ENCODE measurements at regions not wholly inside any gene's neighbourhood (a gene's known extent, or its start where the extent isn't known, plus 50 kb on each side); places are given as distances from the start of the nearest gene placed in this dataset.

DNA sequence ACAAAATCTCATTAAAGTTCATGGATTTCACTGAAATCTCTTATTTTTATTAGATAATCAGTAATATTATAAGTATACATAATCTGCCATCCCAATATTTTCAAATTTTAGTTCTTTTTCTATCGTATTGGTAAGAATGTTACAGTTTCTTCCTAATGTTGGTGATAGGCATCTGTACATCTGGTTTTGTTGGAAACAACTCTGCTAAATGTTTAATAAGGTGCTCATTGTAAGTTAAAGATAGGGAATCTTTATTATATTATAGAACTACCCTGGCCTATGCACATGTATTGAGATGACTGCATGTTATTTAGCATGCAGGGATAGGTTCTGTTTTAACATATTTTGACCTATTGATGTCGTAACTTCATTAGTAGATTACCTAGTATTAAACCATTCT is 188.6 kb upstream of the PRPS1L1 start:
- H3K36me3 ChIP-seq (ENCODE audit: insufficient read depth, low read length): no peaks in the 10 kb centered on the region
- no peaks in the 10 kb centered on the region for H3K9me3 ChIP-seq (ENCODE audit: low read length)
- H3K4me3 ChIP-seq (ENCODE audit: low read depth, low read length, poor library complexity, severe bottlenecking): no peak overlapping the region
- CTCF ChIA-PET (ENCODE audit: unreplicated experiment): no interaction called here
- intact Hi-C loops (cut with micrococcal nuclease; ENCODE audit: unreplicated experiment): no loop called here
- no peak overlapping the region for H2AFZ ChIP-seq (ENCODE audit: low read length)
- no peaks in the 10 kb centered on the region for H3K79me2 ChIP-seq (ENCODE audit: insufficient read depth, low read depth, low read length)
- H4K20me1 ChIP-seq (ENCODE audit: insufficient read depth, low read length): no peaks in the 10 kb centered on the region
- H3K27ac ChIP-seq (ENCODE audit: low read depth, low read length, poor library complexity, severe bottlenecking): no peak overlapping the region
- TF ChIP-seq EZH2phosphoT487 (IDR thresholded peaks at IDR 0.05; ENCODE audit: borderline replicate concordance, low read depth, low read length): no peak
- TF ChIP-seq, protein P1, sequence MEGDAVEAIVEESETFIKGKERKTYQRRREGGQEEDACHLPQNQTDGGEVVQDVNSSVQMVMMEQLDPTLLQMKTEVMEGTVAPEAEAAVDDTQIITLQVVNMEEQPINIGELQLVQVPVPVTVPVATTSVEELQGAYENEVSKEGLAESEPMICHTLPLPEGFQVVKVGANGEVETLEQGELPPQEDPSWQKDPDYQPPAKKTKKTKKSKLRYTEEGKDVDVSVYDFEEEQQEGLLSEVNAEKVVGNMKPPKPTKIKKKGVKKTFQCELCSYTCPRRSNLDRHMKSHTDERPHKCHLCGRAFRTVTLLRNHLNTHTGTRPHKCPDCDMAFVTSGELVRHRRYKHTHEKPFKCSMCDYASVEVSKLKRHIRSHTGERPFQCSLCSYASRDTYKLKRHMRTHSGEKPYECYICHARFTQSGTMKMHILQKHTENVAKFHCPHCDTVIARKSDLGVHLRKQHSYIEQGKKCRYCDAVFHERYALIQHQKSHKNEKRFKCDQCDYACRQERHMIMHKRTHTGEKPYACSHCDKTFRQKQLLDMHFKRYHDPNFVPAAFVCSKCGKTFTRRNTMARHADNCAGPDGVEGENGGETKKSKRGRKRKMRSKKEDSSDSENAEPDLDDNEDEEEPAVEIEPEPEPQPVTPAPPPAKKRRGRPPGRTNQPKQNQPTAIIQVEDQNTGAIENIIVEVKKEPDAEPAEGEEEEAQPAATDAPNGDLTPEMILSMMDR (conservative IDR thresholded peaks at IDR 0.05; ENCODE audit: low read length): no peak
- H3K4me1 ChIP-seq (ENCODE audit: insufficient read depth, low read length, poor library complexity, severe bottlenecking): no peaks in the 10 kb centered on the region
- H3K9me2 ChIP-seq (ENCODE audit: insufficient read depth, low read length): no peaks in the 10 kb centered on the region
- H3K4me2 ChIP-seq (ENCODE audit: low read length): no peak overlapping the region
- POLR2A ChIA-PET: no interaction called here
- DNase-seq (ENCODE audit: low spot score): no peak
- BruUV-seq (replicated peaks): no TSS peak

DNA sequence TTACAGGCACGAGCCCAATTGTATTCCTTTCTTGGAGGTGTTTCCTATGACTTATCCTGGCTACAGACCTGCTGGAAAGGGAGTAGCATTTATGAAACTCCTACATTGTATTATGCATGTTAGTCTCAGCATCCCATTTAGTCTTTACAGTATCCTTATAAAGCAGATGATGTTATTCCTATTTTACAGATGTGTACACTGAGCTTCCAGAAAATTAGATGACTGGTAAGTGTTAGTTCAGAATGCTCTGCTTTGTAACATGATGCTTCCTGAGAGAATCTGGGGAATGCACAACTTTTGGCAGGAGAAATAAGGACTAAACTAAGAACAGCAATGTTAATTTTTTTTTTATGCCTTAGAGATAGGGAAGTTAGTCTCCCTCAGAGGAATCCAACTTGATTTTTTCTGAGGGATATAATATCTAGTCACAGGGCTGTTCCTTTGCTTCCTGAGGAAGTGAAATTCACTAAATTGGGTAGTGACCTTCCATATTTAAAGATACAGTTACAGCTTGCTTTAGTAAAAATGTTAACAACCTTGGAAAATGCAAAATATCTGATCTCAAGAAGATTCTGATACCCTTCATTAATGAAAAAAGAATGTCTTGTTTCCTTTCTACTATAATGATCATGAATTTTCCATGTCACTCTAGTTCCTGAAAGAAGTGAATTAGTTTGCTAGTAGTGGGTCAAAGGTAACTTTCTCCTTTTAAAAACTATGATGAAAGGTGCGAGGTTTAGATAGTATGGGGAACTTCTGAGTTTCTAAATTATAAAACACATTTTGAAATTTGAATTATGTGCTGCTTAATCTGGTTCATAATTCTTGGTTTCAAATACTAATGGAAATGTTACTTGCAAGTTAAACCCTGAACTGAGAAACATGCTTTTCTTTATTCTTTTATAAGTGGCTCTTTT is 194.0 kb upstream of the PRPS1L1 start:
- BruUV-seq (replicated peaks): no TSS peak
- no peaks in the 10 kb centered on the region for H3K9me2 ChIP-seq (ENCODE audit: insufficient read depth, low read length)
- intact Hi-C loops (cut with micrococcal nuclease; ENCODE audit: unreplicated experiment): no loop called here
- H3K79me2 ChIP-seq (ENCODE audit: insufficient read depth, low read depth, low read length): no peaks in the 10 kb centered on the region; the same call in 1 of the 2 replicates
- no peak overlapping the region for H3K4me2 ChIP-seq (ENCODE audit: low read length)
- CTCF ChIA-PET (ENCODE audit: unreplicated experiment): no interaction called here
- POLR2A ChIA-PET: interaction anchor here (0.8 to 1.2 kb wide), 2 partner anchors 21 to 1873 kb away, joined by 3 read pairs; no protein-coding TSS in a partner anchor
- H3K36me3 ChIP-seq (ENCODE audit: insufficient read depth, low read length): no peaks in the 10 kb centered on the region
- no peaks in the 10 kb centered on the region for H3K9me3 ChIP-seq (ENCODE audit: low read length)
- H3K27ac ChIP-seq (ENCODE audit: low read depth, low read length, poor library complexity, severe bottlenecking): no peak overlapping the region
- H3K4me1 ChIP-seq (ENCODE audit: insufficient read depth, low read length, poor library complexity, severe bottlenecking): no peaks in the 10 kb centered on the region
- no peaks in the 10 kb centered on the region for H4K20me1 ChIP-seq (ENCODE audit: insufficient read depth, low read length)
- TF ChIP-seq, protein P1 (conservative IDR thresholded peaks at IDR 0.05; ENCODE audit: low read length): no peak
- no peak for TF ChIP-seq EZH2phosphoT487 (IDR thresholded peaks at IDR 0.05; ENCODE audit: borderline replicate concordance, low read depth, low read length)
- no peak overlapping the region for H3K4me3 ChIP-seq (ENCODE audit: low read depth, low read length, poor library complexity, severe bottlenecking)
- no peak overlapping the region for H2AFZ ChIP-seq (ENCODE audit: low read length)
- DNase-seq (ENCODE audit: low spot score): no peak

DNA sequence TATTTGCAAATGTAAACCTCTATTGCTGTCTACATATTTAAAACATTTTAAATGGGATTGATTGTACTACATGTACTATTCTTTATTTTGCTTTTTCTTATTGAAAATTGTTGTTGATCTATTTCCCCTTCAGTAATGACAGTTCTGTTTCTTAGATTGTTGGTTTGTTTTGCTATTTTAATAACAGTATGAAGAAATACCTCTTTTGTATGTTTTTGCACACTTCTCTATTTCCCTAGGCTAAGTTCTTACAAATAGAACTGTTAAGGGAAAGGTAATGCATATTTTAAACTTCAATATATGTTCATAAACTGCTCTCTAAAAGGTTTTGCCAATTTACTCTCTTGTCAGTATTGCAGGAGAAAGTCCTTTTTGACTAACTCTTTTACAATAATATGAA is 195.0 kb upstream of the PRPS1L1 start:
- no peak for DNase-seq (ENCODE audit: low spot score)
- Histone ChIP-seq H3K4me1 (ENCODE audit: insufficient read depth, low read length, poor library complexity, severe bottlenecking) (no peaks in the 10 kb centered on the region), H2AFZ (ENCODE audit: low read length) (no peak overlapping the region), H3K9me2 (ENCODE audit: insufficient read depth, low read length) (no peaks in the 10 kb centered on the region), H4K20me1 (ENCODE audit: insufficient read depth, low read length) (no peaks in the 10 kb centered on the region), H3K4me3 (ENCODE audit: low read depth, low read length, poor library complexity, severe bottlenecking) (no peak overlapping the region), H3K4me2 (ENCODE audit: low read length) (no peak overlapping the region), H3K27ac (ENCODE audit: low read depth, low read length, poor library complexity, severe bottlenecking) (no peak overlapping the region), H3K36me3 (ENCODE audit: insufficient read depth, low read length) (no peaks in the 10 kb centered on the region), H3K79me2 (ENCODE audit: insufficient read depth, low read depth, low read length) (no peaks in the 10 kb centered on the region; the same call in 1 of the 2 replicates), H3K9me3 (ENCODE audit: low read length) (no peaks in the 10 kb centered on the region)
- no TSS peak for BruUV-seq (replicated peaks)
- CTCF ChIA-PET (ENCODE audit: unreplicated experiment): no interaction called here
- intact Hi-C loops (cut with micrococcal nuclease; ENCODE audit: unreplicated experiment): no loop called here
- POLR2A ChIA-PET: interaction anchor here (0.5 to 1.2 kb wide), 5 partner anchors 15 to 1874 kb away, joined by 3 to 4 read pairs (median 3); no protein-coding TSS in a partner anchor
- TF ChIP-seq, protein P1 (conservative IDR thresholded peaks at IDR 0.05; ENCODE audit: low read length): no peak
- no peak for TF ChIP-seq EZH2phosphoT487 (IDR thresholded peaks at IDR 0.05; ENCODE audit: borderline replicate concordance, low read depth, low read length)
